ENCODE measurements at regions not wholly inside any gene's neighbourhood (a gene's known extent, or its start where the extent isn't known, plus 50 kb on each side); places are given as distances from the start of the nearest gene placed in this dataset.
"Not testable (repeated sequence)": the region's sequence is repeated elsewhere in the genome, so short reads cannot be mapped to it uniquely, and the experiment has no call there.

GRCh38 chr1:79287982-79288381 lies 281.5 kb upstream of the ADGRL4 start:
- no peak for DNase-seq

- no peak for DNase-seq
These were observed 279.1 kb upstream of the ADGRL4 start for GRCh38 chr1:79285667-79286066.

- no peak for DNase-seq
These were observed 276.9 kb upstream of the ADGRL4 start for GRCh38 chr1:79283451-79283850.

GRCh38 chr1:79281442-79281841 lies 274.9 kb upstream of the ADGRL4 start:
- no peak for DNase-seq

- no peak for DNase-seq
These were observed 265.2 kb upstream of the ADGRL4 start for GRCh38 chr1:79271759-79272158.

GRCh38 chr1:79264975-79265818 lies 258.7 kb upstream of the ADGRL4 start:
- DNase-seq: no peak

GRCh38 chr1:79264285-79264684 lies 257.8 kb upstream of the ADGRL4 start:
- DNase-seq: no peak

GRCh38 chr1:79262745-79263258 lies 256.3 kb upstream of the ADGRL4 start:
- no peak for DNase-seq

GRCh38 chr1:79259390-79260336 lies 253.1 kb upstream of the ADGRL4 start:
- DNase-seq: no peak

GRCh38 chr1:79255421-79255820 lies 248.9 kb upstream of the ADGRL4 start:
- DNase-seq: no peak

GRCh38 chr1:79252598-79252997 lies 246.1 kb upstream of the ADGRL4 start:
- DNase-seq: no peak

GRCh38 chr1:79239840-79240239 lies 233.3 kb upstream of the ADGRL4 start:
- no peak for DNase-seq

- no peak for DNase-seq
These were observed 228.9 kb upstream of the ADGRL4 start for GRCh38 chr1:79235301-79236002.

- DNase-seq: no peak
These were observed 226.3 kb upstream of the ADGRL4 start for GRCh38 chr1:79232818-79233217.

- DNase-seq: not testable (repeated sequence)
These were observed 224.2 kb upstream of the ADGRL4 start for GRCh38 chr1:79230751-79231150.

- DNase-seq: no peak
These were observed 220.4 kb upstream of the ADGRL4 start for GRCh38 chr1:79226963-79227362.

GRCh38 chr1:79224537-79224936 lies 218.0 kb upstream of the ADGRL4 start:
- DNase-seq: no peak

GRCh38 chr1:79220509-79220908 lies 214.0 kb upstream of the ADGRL4 start:
- no peak for DNase-seq

GRCh38 chr1:79215311-79215710 lies 208.8 kb upstream of the ADGRL4 start:
- no peak for DNase-seq

- DNase-seq: no peak
These were observed 201.3 kb upstream of the ADGRL4 start for GRCh38 chr1:79207786-79208185.

- no peak for DNase-seq
These were observed 200.8 kb upstream of the ADGRL4 start for GRCh38 chr1:79207331-79207730.

- DNase-seq: no peak
These were observed 198.4 kb upstream of the ADGRL4 start for GRCh38 chr1:79204779-79205479.

Data from femur (tissue), 1 donor.